SKM-1 treated with dmso at 0.1 percent for 144 hours (cell line): ENCODE measurements at regions not wholly inside any gene's neighbourhood (a gene's known extent, or its start where the extent isn't known, plus 50 kb on each side); places are given as distances from the start of the nearest gene placed in this dataset.
"Not testable (repeated sequence)": the region's sequence is repeated elsewhere in the genome, so short reads cannot be mapped to it uniquely, and the experiment has no call there.

Experiments used
- DNase-seq: peaks from one replicate; lab custom pipeline; 2025; ENCODE audit not compliant: unreplicated experiment; lab: John Stamatoyannopoulos, UW

GRCh38 chr16:88161623-88162275, 210.5 kb downstream of the BANP start:
- not testable (repeated sequence) for DNase-seq

- not testable (repeated sequence) for DNase-seq
Observed at GRCh38 chr16:88162778-88163177, 211.5 kb downstream of the BANP start.

GRCh38 chr16:88164196-88165039, 213.2 kb downstream of the BANP start:
- not testable (repeated sequence) for DNase-seq

- not testable (repeated sequence) for DNase-seq
Observed at GRCh38 chr16:88165040-88165544, 213.9 kb downstream of the BANP start.

GRCh38 chr16:88165683-88166082, 214.4 kb downstream of the BANP start:
- not testable (repeated sequence) for DNase-seq

GRCh38 chr16:88166209-88166773, 215.1 kb downstream of the BANP start:
- not testable (repeated sequence) for DNase-seq

- not testable (repeated sequence) for DNase-seq
Observed at GRCh38 chr16:88167798-88168556, 214.8 kb upstream of the ZNF469 start.

GRCh38 chr16:88168557-88168949, 214.2 kb upstream of the ZNF469 start:
- DNase-seq: not testable (repeated sequence)

- DNase-seq: not testable (repeated sequence)
Observed at GRCh38 chr16:88169136-88169830, 213.5 kb upstream of the ZNF469 start.

- DNase-seq: not testable (repeated sequence)
Observed at GRCh38 chr16:88169831-88170165, 213.0 kb upstream of the ZNF469 start.

GRCh38 chr16:88170528-88170991, 212.2 kb upstream of the ZNF469 start:
- peak; percentile 10 for DNase-seq

- DNase-seq: not testable (repeated sequence)
Observed at GRCh38 chr16:88171126-88171525, 211.6 kb upstream of the ZNF469 start.

GRCh38 chr16:88176184-88176583, 206.6 kb upstream of the ZNF469 start:
- DNase-seq: not testable (repeated sequence)

GRCh38 chr16:88176591-88177180, 206.1 kb upstream of the ZNF469 start:
- DNase-seq: not testable (repeated sequence)

GRCh38 chr16:88178251-88178650, 204.5 kb upstream of the ZNF469 start:
- DNase-seq: not testable (repeated sequence)

- not testable (repeated sequence) for DNase-seq
Observed at GRCh38 chr16:88178896-88179295, 203.9 kb upstream of the ZNF469 start.

GRCh38 chr16:88182967-88183881, 199.5 kb upstream of the ZNF469 start:
- not testable (repeated sequence) for DNase-seq

GRCh38 chr16:88184053-88184452, 198.7 kb upstream of the ZNF469 start:
- not testable (repeated sequence) for DNase-seq
